ENCODE measurements at regions not wholly inside any gene's neighbourhood (a gene's known extent, or its start where the extent isn't known, plus 50 kb on each side); places are given as distances from the start of the nearest gene placed in this dataset.

GRCh38 chr3:72633121-72633520, 215.1 kb downstream of the SHQ1 start:
- Histone ChIP-seq H3K4me1 (ENCODE audit: control insufficient read depth, insufficient read depth, low read length) (no peaks in the 10 kb centered on the region), H3K27ac (ENCODE audit: low read length) (no peak overlapping the region), H3K4me3 (ENCODE audit: low read depth in 2 of 2, low read length in 2 of 2) (no peak overlapping the region), H3K27me3 (ENCODE audit: control insufficient read depth, insufficient read depth, low read length) (no peaks in the 10 kb centered on the region), H3K9me3 (ENCODE audit: control insufficient read depth, insufficient read depth, low read depth, low read length) (no peaks in the 10 kb centered on the region), H3K36me3 (ENCODE audit: control insufficient read depth, insufficient read depth, low read length) (no peaks in the 10 kb centered on the region)
- ChIA-PET CTCF (no interaction called here), POLR2A (no interaction called here)
- in situ Hi-C loops (cut with HindIII; ENCODE audit: low pct_unique_long_range_greater_than_20kb, low sequenced_read_pairs) (no loop called here), intact Hi-C loops (cut with micrococcal nuclease; ENCODE audit: unreplicated experiment) (no loop called here)
- DNase-seq (ENCODE audit: low read depth, low spot score), result no peak
- TF ChIP-seq REST (IDR thresholded peaks at IDR 0.05; ENCODE audit: insufficient read depth in 1 of 2, low read depth in 2 of 2, low read length in 1 of 2), result no peak
- no TSS peak for BruUV-seq (replicated peaks)
- ATAC-seq, result no peak

GRCh38 chr3:72632129-72632528, 216.1 kb downstream of the SHQ1 start:
- H3K36me3 ChIP-seq (ENCODE audit: control insufficient read depth, insufficient read depth, low read length), result no peaks in the 10 kb centered on the region
- DNase-seq (ENCODE audit: low read depth, low spot score), result no peak
- intact Hi-C loops (cut with micrococcal nuclease; ENCODE audit: unreplicated experiment) (no loop called here), in situ Hi-C loops (cut with HindIII; ENCODE audit: low pct_unique_long_range_greater_than_20kb, low sequenced_read_pairs) (no loop called here)
- no peak overlapping the region for H3K27ac ChIP-seq (ENCODE audit: low read length)
- CTCF ChIA-PET, result no interaction called here
- H3K4me1 ChIP-seq (ENCODE audit: control insufficient read depth, insufficient read depth, low read length), result no peaks in the 10 kb centered on the region
- no peak for TF ChIP-seq CTCF (IDR thresholded peaks at IDR 0.05)
- no peak for TF ChIP-seq SIN3A (IDR thresholded peaks at IDR 0.05; ENCODE audit: borderline replicate concordance, insufficient read depth, low read depth, low read length)
- no peak for TF ChIP-seq POLR2AphosphoS5 (IDR thresholded peaks at IDR 0.05; ENCODE audit: low read depth, low read length)
- no peak for TF ChIP-seq REST (IDR thresholded peaks at IDR 0.05; ENCODE audit: insufficient read depth in 1 of 2, low read depth in 2 of 2, low read length in 1 of 2)
- TF ChIP-seq TCF7L2 (IDR thresholded peaks at IDR 0.05; ENCODE audit: low read depth, low read length), result no peak
- H3K9me3 ChIP-seq (ENCODE audit: control insufficient read depth, insufficient read depth, low read depth, low read length), result no peaks in the 10 kb centered on the region
- no peak overlapping the region for H3K4me3 ChIP-seq (ENCODE audit: low read depth in 2 of 2, low read length in 2 of 2)
- ATAC-seq, result no peak
- H3K27me3 ChIP-seq (ENCODE audit: control insufficient read depth, insufficient read depth, low read length), result no peaks in the 10 kb centered on the region
- BruUV-seq (replicated peaks), result no TSS peak
- POLR2A ChIA-PET, result no interaction called here
